Mucosa of stomach (tissue), 1 donor: ENCODE measurements at regions not wholly inside any gene's neighbourhood (a gene's known extent, or its start where the extent isn't known, plus 50 kb on each side); places are given as distances from the start of the nearest gene placed in this dataset.
"Not testable (repeated sequence)": the region's sequence is repeated elsewhere in the genome, so short reads cannot be mapped to it uniquely, and the experiment has no call there.

Source experiments
- H3K27me3 ChIP-seq: one replicate; pipeline ENCODE4 v1.7.0; 2013; ENCODE audit warnings: mild to moderate bottlenecking, low read length; ENCODE audit not compliant: control insufficient read depth, insufficient read depth
- H3K36me3 ChIP-seq: one replicate; pipeline ENCODE4 v1.7.0; 2013; ENCODE audit warnings: low read length; ENCODE audit not compliant: control insufficient read depth, insufficient read depth
- H3K4me1 ChIP-seq: one replicate; pipeline ENCODE4 v1.7.0; 2013; ENCODE audit warnings: mild to moderate bottlenecking, low read length; ENCODE audit not compliant: control insufficient read depth, insufficient read depth
- H3K4me3 ChIP-seq: one replicate; pipeline ENCODE4 v1.7.0; 2013; ENCODE audit warnings: low read length
- H3K9ac ChIP-seq: one replicate; pipeline ENCODE4 v1.7.0; 2013; ENCODE audit warnings: mild to moderate bottlenecking, low read length, moderate library complexity
- H3K9me3 ChIP-seq: one replicate; pipeline ENCODE4 v1.7.0; 2013; ENCODE audit warnings: mild to moderate bottlenecking, low read length, moderate library complexity; ENCODE audit not compliant: control insufficient read depth
- donor health status: Pancreatic carcinoma.

GRCh38 chr2:101597347-101597944, 100.1 kb upstream of the MAP4K4 start:
- no peaks in the 10 kb centered on the region for H3K4me1 ChIP-seq
- no peak overlapping the region for H3K9ac ChIP-seq
- no peaks in the 10 kb centered on the region for H3K27me3 ChIP-seq
- H3K9me3 ChIP-seq = no peaks in the 10 kb centered on the region
- H3K4me3 ChIP-seq = no peak overlapping the region
- no peaks in the 10 kb centered on the region for H3K36me3 ChIP-seq

DNA sequence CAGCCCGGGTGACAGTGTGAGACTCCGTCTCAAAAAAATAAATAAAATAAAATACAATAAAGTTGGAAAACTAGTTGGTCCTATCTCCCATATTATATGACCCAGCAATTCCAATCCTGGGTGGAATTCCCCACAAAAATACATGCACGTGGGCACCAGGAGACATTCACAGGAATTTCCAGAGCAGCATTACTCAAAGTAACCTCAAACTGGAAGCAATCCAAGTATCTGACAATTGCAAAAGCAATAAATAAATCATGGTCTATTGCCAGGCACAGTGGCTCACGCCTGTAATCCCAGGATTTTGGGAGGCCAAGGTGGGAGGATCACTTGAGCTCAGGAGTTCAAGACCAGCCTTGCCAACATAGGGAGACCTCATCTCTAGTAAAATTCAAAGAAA, 101.2 kb upstream of the MAP4K4 start:
- Histone ChIP-seq H3K4me3 (no peak overlapping the region), H3K4me1 (no peaks in the 10 kb centered on the region), H3K36me3 (no peaks in the 10 kb centered on the region), H3K9ac (no peak overlapping the region), H3K9me3 (no peaks in the 10 kb centered on the region), H3K27me3 (no peaks in the 10 kb centered on the region)

DNA sequence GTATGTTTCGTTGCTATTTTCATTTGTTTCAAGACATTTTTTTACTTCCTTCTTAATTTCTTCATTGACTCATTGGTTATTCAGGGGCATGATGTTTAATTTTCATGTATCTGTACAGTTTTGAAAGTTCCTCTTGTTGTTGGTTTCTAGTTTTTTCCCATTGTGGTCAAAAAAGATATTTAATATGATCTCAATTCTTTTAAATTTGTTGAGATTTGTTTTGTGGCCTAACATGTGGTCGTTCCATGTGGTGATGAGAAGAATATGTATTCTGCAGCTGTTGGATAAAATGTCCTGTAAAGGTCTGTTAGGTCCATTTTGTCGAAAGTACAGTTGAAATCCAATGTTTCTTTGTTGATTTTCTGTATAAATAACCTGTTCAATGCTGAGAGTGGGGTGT, 110.3 kb upstream of the MAP4K4 start:
- Histone ChIP-seq H3K36me3 (no peaks in the 10 kb centered on the region), H3K4me1 (no peaks in the 10 kb centered on the region), H3K9ac (no peak overlapping the region), H3K9me3 (no peaks in the 10 kb centered on the region), H3K27me3 (no peaks in the 10 kb centered on the region), H3K4me3 (no peak overlapping the region)

GRCh38 chr2:101583861-101584260, 108.9 kb upstream of the RFX8 start:
- Histone ChIP-seq H3K9me3 (no peaks in the 10 kb centered on the region), H3K9ac (no peak overlapping the region), H3K4me1 (no peaks in the 10 kb centered on the region), H3K36me3 (no peaks in the 10 kb centered on the region), H3K27me3 (no peaks in the 10 kb centered on the region), H3K4me3 (no peak overlapping the region)

DNA sequence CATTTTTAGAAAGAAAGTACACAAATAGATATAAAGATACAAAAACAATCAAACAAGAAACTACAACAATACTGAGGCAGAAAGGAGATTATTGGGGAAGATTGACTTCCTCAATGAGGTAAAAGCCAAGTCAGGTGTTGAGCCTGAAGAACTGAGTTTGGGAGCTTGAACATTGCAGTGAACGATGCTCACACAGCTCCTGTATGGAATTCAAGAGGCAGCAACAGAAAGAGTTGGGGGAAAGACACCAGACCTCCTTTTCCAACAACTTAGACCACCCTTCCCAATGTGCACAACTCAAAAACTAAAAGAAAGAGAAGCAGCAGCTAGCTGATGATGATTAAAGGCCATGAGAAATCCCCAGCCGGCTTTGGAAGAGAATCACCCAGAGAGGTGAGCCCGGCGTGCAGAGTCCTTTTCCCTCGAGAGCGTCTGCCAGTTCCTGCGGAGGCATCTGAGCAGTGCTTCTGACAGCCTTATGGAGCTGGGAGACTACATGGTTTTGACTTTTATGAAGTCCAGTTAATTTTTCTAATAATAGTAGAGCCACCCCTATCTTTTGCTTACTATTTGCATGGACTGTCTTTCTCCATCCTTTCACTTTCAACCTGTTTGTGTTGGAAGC, 106.9 kb upstream of the RFX8 start:
- Histone ChIP-seq H3K9ac (no peak overlapping the region), H3K36me3 (no peaks in the 10 kb centered on the region), H3K4me3 (no peak overlapping the region)

GRCh38 chr2:101580528-101580927, 105.6 kb upstream of the RFX8 start:
- Histone ChIP-seq H3K9me3 (no peaks in the 10 kb centered on the region), H3K9ac (no peak overlapping the region), H3K36me3 (no peaks in the 10 kb centered on the region), H3K4me1 (no peaks in the 10 kb centered on the region), H3K27me3 (no peaks in the 10 kb centered on the region), H3K4me3 (no peak overlapping the region)

More for the DNA sequence above, 106.9 kb upstream of the RFX8 start:
- H3K4me1 ChIP-seq = no peaks in the 10 kb centered on the region
- H3K9me3 ChIP-seq = no peaks in the 10 kb centered on the region
- H3K27me3 ChIP-seq = no peaks in the 10 kb centered on the region

- Histone ChIP-seq H3K9me3 (no peaks in the 10 kb centered on the region), H3K27me3 (no peaks in the 10 kb centered on the region), H3K4me3 (no peak overlapping the region), H3K36me3 (no peaks in the 10 kb centered on the region), H3K4me1 (no peaks in the 10 kb centered on the region), H3K9ac (no peak overlapping the region)
Observed at GRCh38 chr2:101578671-101579070, 103.8 kb upstream of the RFX8 start.

GRCh38 chr2:101578135-101578534, 103.2 kb upstream of the RFX8 start:
- not testable (repeated sequence) for H3K9me3 ChIP-seq, H3K9ac ChIP-seq, H3K27me3 ChIP-seq, H3K4me3 ChIP-seq, H3K4me1 ChIP-seq, H3K36me3 ChIP-seq

GRCh38 chr2:101577173-101577572, 102.3 kb upstream of the RFX8 start:
- H3K27me3 ChIP-seq = no peaks in the 10 kb centered on the region
- H3K4me1 ChIP-seq = no peaks in the 10 kb centered on the region
- no peak overlapping the region for H3K9ac ChIP-seq
- no peaks in the 10 kb centered on the region for H3K36me3 ChIP-seq
- H3K4me3 ChIP-seq = no peak overlapping the region
- no peaks in the 10 kb centered on the region for H3K9me3 ChIP-seq

DNA sequence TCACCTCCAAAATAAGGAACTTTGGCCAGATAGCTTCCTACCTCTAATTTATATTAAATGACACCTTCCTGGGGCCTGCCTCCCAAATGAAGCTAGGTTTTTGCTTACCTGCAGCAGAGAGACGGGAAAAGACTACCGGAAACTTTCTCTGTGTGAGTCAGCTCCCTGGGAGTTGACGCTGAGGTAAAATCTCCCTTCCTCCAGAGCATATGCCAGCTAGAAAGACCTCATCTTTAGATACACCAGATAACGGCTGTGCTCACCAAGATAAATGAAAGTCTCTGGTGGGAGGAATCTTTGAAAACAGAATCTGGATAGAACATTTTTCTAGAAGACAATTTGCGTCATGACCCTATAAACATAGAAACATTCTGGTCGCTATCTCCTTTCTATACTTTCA, 99.7 kb upstream of the RFX8 start:
- Histone ChIP-seq H3K27me3 (no peaks in the 10 kb centered on the region), H3K9ac (no peak overlapping the region), H3K36me3 (no peaks in the 10 kb centered on the region), H3K4me1 (no peaks in the 10 kb centered on the region), H3K4me3 (no peak overlapping the region), H3K9me3 (no peaks in the 10 kb centered on the region)

GRCh38 chr2:101571951-101572350, 97.0 kb upstream of the RFX8 start:
- H3K4me1 ChIP-seq = no peaks in the 10 kb centered on the region
- H3K27me3 ChIP-seq = no peaks in the 10 kb centered on the region
- H3K4me3 ChIP-seq = no peak overlapping the region
- no peak overlapping the region for H3K9ac ChIP-seq
- no peaks in the 10 kb centered on the region for H3K9me3 ChIP-seq
- no peaks in the 10 kb centered on the region for H3K36me3 ChIP-seq

DNA sequence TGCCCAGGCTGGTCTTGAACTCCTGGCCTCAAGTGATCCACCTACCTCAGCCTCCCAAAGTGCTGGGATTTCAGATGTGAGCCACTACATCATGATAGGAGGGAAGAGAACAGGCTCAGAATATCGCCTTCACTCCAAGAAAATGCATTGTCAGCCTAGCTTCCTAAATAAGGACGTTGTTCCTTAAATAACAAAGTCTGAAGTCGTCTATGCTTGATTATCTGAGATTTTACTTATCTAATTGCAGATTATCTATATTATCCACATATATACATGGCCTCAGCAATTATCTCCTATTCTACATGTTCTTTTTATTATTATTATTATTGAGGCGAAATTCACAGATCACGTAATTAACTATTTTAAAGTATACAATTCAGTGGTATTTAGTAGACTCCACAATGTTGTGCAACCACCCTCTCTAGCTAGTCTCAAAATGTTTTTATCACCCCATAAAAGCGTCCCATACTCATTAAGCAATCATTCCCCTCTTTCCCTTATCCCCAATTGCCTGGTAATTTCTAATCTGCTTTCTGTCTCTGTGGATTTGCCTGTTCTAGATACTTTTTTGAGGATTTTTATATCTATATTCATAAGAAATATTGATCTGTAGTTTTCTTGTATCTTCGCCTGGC, 95.1 kb upstream of the RFX8 start:
- Histone ChIP-seq H3K9ac (no peak overlapping the region), H3K36me3 (no peaks in the 10 kb centered on the region), H3K4me3 (no peak overlapping the region), H3K4me1 (no peaks in the 10 kb centered on the region), H3K27me3 (peaks cover 3% of the 10 kb centered on the region), H3K9me3 (no peaks in the 10 kb centered on the region)
